PC-3 (cell line): ENCODE measurements at regions not wholly inside any gene's neighbourhood (a gene's known extent, or its start where the extent isn't known, plus 50 kb on each side); places are given as distances from the start of the nearest gene placed in this dataset.

Experiments
- ATAC-seq: fragments of 200-7000 bp; cut with Tn5 transposase; 2 replicates; pipeline ENCODE4 v1.9.1; 2020; ENCODE audit warnings: mild to moderate bottlenecking, moderate library complexity
- BruUV-seq: library from RNA; stranded (reverse); fragments of 400-500 nt; replicated peaks from 2 replicates; lab custom pipeline; 2021; lab: Mats Ljungman, UMichigan
- CTCF ChIA-PET: fragments of 300-600 bp; sonication (Branson Sonifier 250); formaldehyde crosslinking; loops from one replicate; lab custom pipeline; 2022; ENCODE audit warnings: antibody characterized with exemption; lab: Charles Lee
- POLR2A ChIA-PET: fragments of 300-600 bp; sonication (Branson Sonifier 250); formaldehyde crosslinking; loops from one replicate; lab custom pipeline; 2022; ENCODE audit warnings: antibody characterized with exemption; ENCODE audit not compliant: unreplicated experiment; lab: Charles Lee
- DNase-seq: peaks from one replicate; pipeline ENCODE4 v3.0.0-alpha.2; 2015
- H2AFZ ChIP-seq: fragments of 300-600 bp; sonication (generic); 2 replicates; pipeline ENCODE4 v1.6.0; 2016; ENCODE audit warnings: antibody characterized with exemption, low read length
- H3F3A ChIP-seq: fragments of 300-600 bp; sonication (generic); one replicate; pipeline ENCODE4 v1.6.0; 2017; ENCODE audit warnings: antibody characterized with exemption, low read length, control low read depth, mild to moderate bottlenecking; ENCODE audit not compliant: unreplicated experiment
- H3K27ac ChIP-seq: fragments of 300-600 bp; sonication (generic); 2 replicates; pipeline ENCODE4 v1.5.1; 2016; ENCODE audit warnings: mild to moderate bottlenecking, low read length
- H3K27me3 ChIP-seq: fragments of 300-600 bp; sonication (generic); 2 replicates; pipeline ENCODE4 v1.6.1; 2016; ENCODE audit warnings: low read length, mixed read lengths
- H3K36me3 ChIP-seq: fragments of 300-600 bp; sonication (generic); 2 replicates; pipeline ENCODE4 v1.6.1; 2016; ENCODE audit warnings: low read depth, mixed run types, low read length, mixed read lengths
- H3K4me1 ChIP-seq: fragments of 300-600 bp; sonication (generic); 2 replicates; pipeline ENCODE4 v1.5.1; 2016; ENCODE audit warnings: low read length; ENCODE audit not compliant: insufficient read depth
- H3K4me2 ChIP-seq: fragments of 300-600 bp; sonication (generic); 2 replicates; pipeline ENCODE4 v1.6.0; 2016; ENCODE audit warnings: low read length
- H3K4me3 ChIP-seq: fragments of 300-600 bp; sonication (generic); 2 replicates; pipeline ENCODE4 v1.5.1; 2016; ENCODE audit warnings: mild to moderate bottlenecking, low read length, mixed read lengths
- H3K79me2 ChIP-seq: fragments of 300-600 bp; sonication (generic); 2 replicates; pipeline ENCODE4 v1.6.1; 2017; ENCODE audit warnings: low read length, mixed read lengths
- H3K9ac ChIP-seq: fragments of 300-600 bp; sonication (generic); 2 replicates; pipeline ENCODE4 v1.6.0; 2016; ENCODE audit warnings: mild to moderate bottlenecking, low read length
- H3K9me2 ChIP-seq: fragments of 300-600 bp; sonication (generic); replicated peaks from 2 replicates; pipeline ENCODE4 v1.6.1; 2016; ENCODE audit warnings: mixed run types, low read length, mixed read lengths
- H3K9me3 ChIP-seq: fragments of 300-600 bp; sonication (generic); 2 replicates; pipeline ENCODE4 v1.6.1; 2016; ENCODE audit warnings: low read length, mixed read lengths
- H4K20me1 ChIP-seq: fragments of 300-600 bp; sonication (generic); 2 replicates; pipeline ENCODE4 v1.6.1; 2016; ENCODE audit warnings: low read length, mixed read lengths
- EZH2 ChIP-seq: fragments of 300-600 bp; sonication (generic); IDR thresholded peaks from one replicate; pipeline ENCODE4 v1.6.1; 2017; ENCODE audit warnings: antibody characterized with exemption, mild to moderate bottlenecking, low read length; ENCODE audit not compliant: unreplicated experiment
- EZH2phosphoT487 ChIP-seq: fragments of 300-600 bp; sonication (generic); IDR thresholded peaks from 2 replicates; pipeline ENCODE4 v1.6.1; 2018; ENCODE audit warnings: mild to moderate bottlenecking, antibody characterized with exemption, low read length, borderline replicate concordance
- intact Hi-C: fragments of 100-400 bp; cut with micrococcal nuclease; formaldehyde crosslinking; loops from 2 replicates; pipeline ENCODE4 v1.9.0; 2023
- TF ChIP-seq, protein P1 (sequence below): fragments of 300-600 bp; sonication (generic); conservative IDR thresholded peaks from 2 replicates; pipeline ENCODE4 v1.5.1; 2017; ENCODE audit warnings: antibody characterized with exemption, low read depth, mild to moderate bottlenecking, low read length

DNA sequence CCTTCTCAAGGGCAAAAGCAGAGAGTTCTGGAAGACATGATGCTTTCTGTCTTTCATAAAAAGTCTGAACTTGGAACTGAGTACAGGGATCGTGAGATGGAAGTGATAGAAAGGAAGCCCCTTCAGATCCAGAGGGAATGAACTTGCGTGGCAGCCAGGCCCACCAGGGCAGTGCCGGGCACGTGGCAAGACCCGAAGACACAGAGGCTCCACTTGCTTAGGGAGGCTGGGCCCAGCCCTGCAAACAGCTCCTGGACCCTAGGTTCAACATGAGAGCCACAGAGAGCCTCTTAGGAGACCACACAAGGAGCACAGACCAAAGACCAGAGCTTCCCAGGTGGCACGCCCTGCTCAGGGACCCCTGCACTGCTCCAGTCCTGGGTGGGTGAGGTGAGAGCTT, 155.4 kb upstream of the SMIM21 start:
- ChIA-PET CTCF (no interaction called here), POLR2A (no interaction called here)
- BruUV-seq, result no TSS peak
- DNase-seq (no peak), ATAC-seq (no peak)
- Histone ChIP-seq H3F3A (no peaks in the 10 kb centered on the region), H3K4me1 (no peaks in the 10 kb centered on the region), H3K36me3 (no peaks in the 10 kb centered on the region), H3K4me2 (no peak overlapping the region), H4K20me1 (no peaks in the 10 kb centered on the region), H3K79me2 (no peaks in the 10 kb centered on the region), H3K9me2 (no peaks in the 10 kb centered on the region), H3K27me3 (peaks cover 58% of the 10 kb centered on the region), H3K9ac (no peak overlapping the region), H3K27ac (no peak overlapping the region), H2AFZ (no peak overlapping the region), H3K4me3 (no peak overlapping the region), H3K9me3 (no peaks in the 10 kb centered on the region)
- TF ChIP-seq, protein P1, sequence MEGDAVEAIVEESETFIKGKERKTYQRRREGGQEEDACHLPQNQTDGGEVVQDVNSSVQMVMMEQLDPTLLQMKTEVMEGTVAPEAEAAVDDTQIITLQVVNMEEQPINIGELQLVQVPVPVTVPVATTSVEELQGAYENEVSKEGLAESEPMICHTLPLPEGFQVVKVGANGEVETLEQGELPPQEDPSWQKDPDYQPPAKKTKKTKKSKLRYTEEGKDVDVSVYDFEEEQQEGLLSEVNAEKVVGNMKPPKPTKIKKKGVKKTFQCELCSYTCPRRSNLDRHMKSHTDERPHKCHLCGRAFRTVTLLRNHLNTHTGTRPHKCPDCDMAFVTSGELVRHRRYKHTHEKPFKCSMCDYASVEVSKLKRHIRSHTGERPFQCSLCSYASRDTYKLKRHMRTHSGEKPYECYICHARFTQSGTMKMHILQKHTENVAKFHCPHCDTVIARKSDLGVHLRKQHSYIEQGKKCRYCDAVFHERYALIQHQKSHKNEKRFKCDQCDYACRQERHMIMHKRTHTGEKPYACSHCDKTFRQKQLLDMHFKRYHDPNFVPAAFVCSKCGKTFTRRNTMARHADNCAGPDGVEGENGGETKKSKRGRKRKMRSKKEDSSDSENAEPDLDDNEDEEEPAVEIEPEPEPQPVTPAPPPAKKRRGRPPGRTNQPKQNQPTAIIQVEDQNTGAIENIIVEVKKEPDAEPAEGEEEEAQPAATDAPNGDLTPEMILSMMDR, result no peak
- TF ChIP-seq EZH2, result no peak
- no peak for TF ChIP-seq EZH2phosphoT487
- intact Hi-C loops, result no loop called here

DNA sequence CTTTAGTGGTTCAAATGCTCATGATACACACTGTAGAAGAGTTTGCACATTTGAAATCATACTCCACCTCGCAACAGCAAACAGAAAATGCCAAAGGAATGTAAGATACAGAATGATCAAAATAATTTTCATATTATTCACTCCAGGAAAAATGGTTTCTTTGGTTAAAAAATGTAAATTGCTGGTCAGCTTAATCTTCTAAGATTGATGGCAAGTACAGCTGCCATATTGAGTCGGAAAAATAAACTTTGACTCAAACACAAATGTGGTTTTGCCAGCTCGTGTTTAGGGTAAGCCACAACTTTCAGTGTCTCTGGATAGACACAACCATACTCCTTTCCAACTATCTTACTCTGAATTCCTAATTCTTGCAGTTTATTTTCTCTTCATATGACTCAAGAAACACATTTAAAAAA, 154.9 kb upstream of the SMIM21 start:
- Histone ChIP-seq H3K9ac (no peak overlapping the region), H2AFZ (no peak overlapping the region), H3K79me2 (no peaks in the 10 kb centered on the region), H3K27me3 (peaks cover 58% of the 10 kb centered on the region), H3K4me1 (no peaks in the 10 kb centered on the region), H3K9me3 (no peaks in the 10 kb centered on the region), H3F3A (no peaks in the 10 kb centered on the region), H3K4me2 (no peak overlapping the region), H4K20me1 (no peaks in the 10 kb centered on the region), H3K9me2 (no peaks in the 10 kb centered on the region), H3K36me3 (no peaks in the 10 kb centered on the region), H3K27ac (no peak overlapping the region), H3K4me3 (no peak overlapping the region)
- TF ChIP-seq, protein P1, result no peak
- no peak for TF ChIP-seq EZH2
- TF ChIP-seq EZH2phosphoT487, result no peak
- ATAC-seq (no peak), DNase-seq (no peak)
- no TSS peak for BruUV-seq
- intact Hi-C loops, result no loop called here
- ChIA-PET POLR2A (no interaction called here), CTCF (no interaction called here)

DNA sequence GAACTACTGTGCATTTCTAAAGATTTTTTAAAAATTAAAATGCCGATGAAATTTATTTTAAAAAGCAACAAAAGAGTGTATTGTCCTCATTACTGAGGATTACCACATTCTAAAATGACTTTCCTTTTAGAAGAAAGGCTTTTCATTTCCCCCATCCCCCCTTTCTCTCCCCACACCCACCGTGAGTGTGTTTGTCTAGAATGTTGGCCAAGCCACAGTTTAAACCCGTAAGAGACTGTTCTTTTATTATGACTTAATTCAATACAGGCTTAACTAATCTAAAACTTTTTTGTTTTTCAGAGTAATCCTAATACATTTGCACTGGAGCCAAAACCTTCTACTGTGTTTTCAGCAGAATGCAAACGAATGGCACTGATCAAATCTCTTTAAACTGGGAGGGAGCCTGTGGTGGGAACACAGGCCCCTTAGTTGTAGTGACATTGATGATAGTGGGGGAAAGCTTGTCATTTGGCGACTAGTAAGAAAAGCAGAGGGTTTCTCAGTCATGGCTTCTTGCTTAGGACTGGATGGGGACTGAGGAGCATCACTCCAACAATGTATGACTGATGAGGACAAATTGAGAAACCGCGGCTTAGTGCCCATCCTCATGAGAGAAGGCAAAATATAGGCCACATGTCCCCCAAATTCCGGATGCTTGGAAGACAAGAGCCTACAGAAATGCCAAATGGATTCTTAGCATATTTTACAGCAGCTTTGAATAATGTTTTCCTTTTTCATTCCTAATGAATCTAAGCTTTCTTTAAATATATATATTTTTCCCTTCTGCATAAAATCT, 154.0 kb upstream of the SMIM21 start:
- Histone ChIP-seq H4K20me1 (no peaks in the 10 kb centered on the region), H3F3A (no peaks in the 10 kb centered on the region), H3K27ac (no peak overlapping the region), H3K36me3 (no peaks in the 10 kb centered on the region), H3K4me1 (no peaks in the 10 kb centered on the region), H3K9ac (no peak overlapping the region), H3K27me3 (peaks cover 55% of the 10 kb centered on the region), H3K4me3 (no peak overlapping the region), H3K9me2 (no peaks in the 10 kb centered on the region), H3K9me3 (no peaks in the 10 kb centered on the region), H3K4me2 (no peak overlapping the region), H3K79me2 (no peaks in the 10 kb centered on the region), H2AFZ (no peak overlapping the region)
- CTCF ChIA-PET, result no interaction called here
- TF ChIP-seq, protein P1, result no peak
- TF ChIP-seq EZH2 (no peak), EZH2phosphoT487 (no peak)
- intact Hi-C loops, result no loop called here
- no TSS peak for BruUV-seq
- ATAC-seq (no peak), DNase-seq (no peak)
- POLR2A ChIA-PET, result no interaction called here
